GM12872 (cell line): ENCODE measurements at regions not wholly inside any gene's neighbourhood (a gene's known extent, or its start where the extent isn't known, plus 50 kb on each side); places are given as distances from the start of the nearest gene placed in this dataset.

Experiments
- CTCF ChIP-seq: IDR thresholded peaks from 3 replicates; pipeline ENCODE4 v1.5.1; 2011; ENCODE audit warnings: low read depth, mild to moderate bottlenecking, low read length, moderate library complexity; ENCODE audit not compliant: insufficient read depth

GRCh38 chr3:168613151-168613550 is 517.4 kb upstream of the GOLIM4 start:
- TF ChIP-seq CTCF: no peak

DNA sequence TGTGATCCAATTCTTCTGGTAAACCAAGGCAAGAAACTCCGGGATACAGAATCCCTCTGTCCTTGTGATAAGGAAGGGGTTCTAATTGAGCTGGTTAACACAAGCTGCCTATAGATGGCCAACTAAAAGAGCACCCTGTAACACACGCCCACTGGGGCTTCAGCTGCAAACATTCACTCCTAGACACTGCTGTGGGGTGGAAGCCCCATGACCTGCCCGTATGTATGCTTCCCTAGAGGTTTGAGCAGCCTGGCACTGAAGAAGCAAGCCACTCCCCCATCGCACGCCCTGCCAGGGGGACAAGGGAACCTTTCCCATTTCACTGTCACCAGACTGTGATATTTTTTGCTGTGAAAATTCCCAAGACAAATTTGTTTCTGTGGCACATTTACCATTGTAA is 516.9 kb upstream of the GOLIM4 start:
- no peak for TF ChIP-seq CTCF

DNA sequence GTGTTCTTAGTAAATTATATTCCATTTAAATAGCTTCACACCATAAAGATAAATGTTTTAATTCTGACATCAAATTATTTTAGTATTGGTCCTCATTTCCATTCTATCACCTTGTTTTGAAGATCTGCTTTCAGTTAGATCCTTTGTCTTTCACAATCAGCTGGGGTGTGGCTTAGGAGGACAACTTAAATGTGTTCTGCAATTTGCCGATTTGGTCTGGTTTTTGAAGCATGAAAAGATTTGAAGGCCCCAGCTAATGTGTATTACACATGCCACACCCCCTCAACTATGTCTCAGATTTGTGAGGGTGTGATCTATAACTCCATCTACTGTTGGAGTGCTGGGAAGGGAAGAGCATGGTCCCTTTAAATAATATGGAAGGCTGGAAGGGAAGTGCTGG is 516.1 kb upstream of the GOLIM4 start:
- TF ChIP-seq CTCF: no peak

DNA sequence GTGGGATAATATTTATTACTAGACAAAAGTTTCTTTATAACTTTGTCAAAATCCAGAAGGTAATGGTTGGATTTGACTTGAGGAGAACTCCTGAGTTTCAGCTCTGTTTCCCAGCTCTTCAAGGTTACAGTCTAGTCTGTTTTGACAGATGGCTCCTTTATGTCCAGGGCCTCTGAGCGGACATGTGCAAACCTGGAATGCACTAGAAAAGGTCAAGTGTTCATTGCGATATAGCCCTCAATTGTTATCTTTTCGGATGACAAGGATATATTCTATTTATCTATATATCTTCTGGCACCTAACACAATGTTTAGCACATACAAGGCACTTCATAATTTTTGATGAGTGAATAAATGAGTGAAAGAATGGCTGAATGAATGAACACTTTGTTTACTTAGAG is 513.2 kb upstream of the GOLIM4 start:
- TF ChIP-seq CTCF: no peak

DNA sequence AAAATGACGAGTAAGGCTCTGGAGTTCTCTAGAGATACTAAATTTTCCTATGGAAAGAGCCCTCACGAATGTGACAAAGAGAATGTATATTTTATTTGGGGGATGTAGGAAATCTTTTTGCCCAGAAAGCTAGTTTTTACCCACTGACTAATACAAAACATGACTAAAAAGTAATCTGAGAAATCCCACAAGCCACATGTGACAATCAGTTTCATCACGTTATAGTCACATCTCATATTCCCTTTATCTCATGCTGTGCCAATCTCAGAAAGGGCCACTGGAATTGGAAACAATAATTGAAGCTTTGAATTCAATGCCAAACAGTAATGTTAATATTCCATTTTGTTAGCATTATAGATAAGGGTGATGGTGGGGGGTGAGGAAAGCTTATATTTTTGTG is 509.0 kb upstream of the GOLIM4 start:
- no peak for TF ChIP-seq CTCF

DNA sequence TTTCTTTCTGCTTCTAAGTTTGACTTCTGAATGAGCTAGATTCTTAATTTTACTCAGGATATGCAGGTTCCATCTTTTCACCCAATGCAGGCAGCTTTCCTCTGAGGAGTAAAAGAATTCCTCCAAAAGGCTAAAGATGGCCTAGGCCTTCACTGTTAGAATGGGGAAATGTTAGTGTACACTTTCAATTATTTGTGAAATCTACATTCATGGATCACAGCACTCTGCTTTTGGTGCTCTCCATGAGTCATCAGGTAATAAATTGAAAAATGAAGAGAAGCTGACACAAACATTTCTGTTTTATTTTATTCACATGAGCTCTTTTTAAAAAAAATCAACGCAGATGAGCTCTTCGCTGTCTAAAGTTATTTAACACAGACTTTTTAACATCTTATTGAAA is 502.5 kb upstream of the GOLIM4 start:
- no peak for TF ChIP-seq CTCF

DNA sequence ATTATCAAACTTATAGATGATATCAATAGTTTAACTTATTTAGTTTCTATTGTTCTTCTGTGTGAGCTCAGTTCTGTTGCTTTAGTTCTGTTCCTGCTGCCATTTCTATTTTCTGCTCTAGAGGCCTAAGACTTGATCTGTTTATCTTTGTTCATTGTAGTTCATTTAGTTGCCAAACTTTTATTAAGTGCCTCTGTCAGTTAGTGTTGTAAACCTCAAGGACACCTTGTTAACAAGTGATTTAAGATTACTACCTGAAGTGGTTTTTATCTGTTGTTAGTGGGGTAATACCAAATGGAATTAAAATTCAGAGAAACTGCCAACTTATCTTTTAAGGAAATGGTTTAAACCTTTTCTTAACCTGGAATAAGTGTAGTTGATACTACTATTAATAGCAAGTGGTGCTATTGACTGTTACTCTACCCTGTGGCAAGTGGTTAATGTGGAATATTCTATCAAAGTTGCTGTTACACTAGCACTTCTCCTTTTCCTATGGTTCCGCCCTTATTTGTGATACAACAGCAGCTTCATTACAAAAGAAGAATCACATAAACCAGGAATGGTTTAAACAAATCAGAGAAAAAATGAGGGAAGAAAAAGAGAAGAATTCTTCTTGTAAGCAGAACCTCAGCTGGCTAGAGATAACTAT is 500.6 kb upstream of the GOLIM4 start:
- TF ChIP-seq CTCF: no peak
